ENCODE measurements at regions not wholly inside any gene's neighbourhood (a gene's known extent, or its start where the extent isn't known, plus 50 kb on each side); places are given as distances from the start of the nearest gene placed in this dataset.

- TF ChIP-seq, protein P1, sequence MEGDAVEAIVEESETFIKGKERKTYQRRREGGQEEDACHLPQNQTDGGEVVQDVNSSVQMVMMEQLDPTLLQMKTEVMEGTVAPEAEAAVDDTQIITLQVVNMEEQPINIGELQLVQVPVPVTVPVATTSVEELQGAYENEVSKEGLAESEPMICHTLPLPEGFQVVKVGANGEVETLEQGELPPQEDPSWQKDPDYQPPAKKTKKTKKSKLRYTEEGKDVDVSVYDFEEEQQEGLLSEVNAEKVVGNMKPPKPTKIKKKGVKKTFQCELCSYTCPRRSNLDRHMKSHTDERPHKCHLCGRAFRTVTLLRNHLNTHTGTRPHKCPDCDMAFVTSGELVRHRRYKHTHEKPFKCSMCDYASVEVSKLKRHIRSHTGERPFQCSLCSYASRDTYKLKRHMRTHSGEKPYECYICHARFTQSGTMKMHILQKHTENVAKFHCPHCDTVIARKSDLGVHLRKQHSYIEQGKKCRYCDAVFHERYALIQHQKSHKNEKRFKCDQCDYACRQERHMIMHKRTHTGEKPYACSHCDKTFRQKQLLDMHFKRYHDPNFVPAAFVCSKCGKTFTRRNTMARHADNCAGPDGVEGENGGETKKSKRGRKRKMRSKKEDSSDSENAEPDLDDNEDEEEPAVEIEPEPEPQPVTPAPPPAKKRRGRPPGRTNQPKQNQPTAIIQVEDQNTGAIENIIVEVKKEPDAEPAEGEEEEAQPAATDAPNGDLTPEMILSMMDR (IDR thresholded peaks at IDR 0.05) = no peak
- TF ChIP-seq POLR2A (IDR thresholded peaks at IDR 0.05; ENCODE audit: low read length) (no peak), EHMT2 (IDR thresholded peaks at IDR 0.05; ENCODE audit: low read depth) (no peak)
Observed at GRCh38 chr14:84027351-84027750, 1502.6 kb upstream of the FLRT2 start.
